Fibroblast of lung (primary cell): ENCODE measurements at regions not wholly inside any gene's neighbourhood (a gene's known extent, or its start where the extent isn't known, plus 50 kb on each side); places are given as distances from the start of the nearest gene placed in this dataset.

Experiments used
- DNase-seq, 2 donors: peaks; one replicate each; pipeline versions ENCODE4 v3.0.0 to v3.0.0-alpha.2; 2010; ENCODE audit warnings: low read depth in 2 of 2
- H2AFZ ChIP-seq: 2 replicates; pipeline ENCODE4 v1.5.1; 2012; ENCODE audit warnings: low read length, control low read depth, inconsistent platforms
- H3K27ac ChIP-seq: 2 replicates; pipeline ENCODE4 v1.5.1; 2011; ENCODE audit warnings: low read length, control low read depth; ENCODE audit not compliant: insufficient read depth
- H3K27me3 ChIP-seq: 2 replicates; pipeline ENCODE4 v1.5.1; 2011; ENCODE audit warnings: mild to moderate bottlenecking, low read length; ENCODE audit not compliant: control insufficient read depth, insufficient read depth
- H3K36me3 ChIP-seq: 2 replicates; pipeline ENCODE4 v1.5.1; 2011; ENCODE audit warnings: low read length; ENCODE audit not compliant: control insufficient read depth, insufficient read depth
- H3K4me1 ChIP-seq: 2 replicates; pipeline ENCODE4 v1.5.1; 2011; ENCODE audit warnings: low read length; ENCODE audit not compliant: control insufficient read depth, insufficient read depth; ENCODE audit errors: extremely low read depth
- H3K4me2 ChIP-seq: 2 replicates; pipeline ENCODE4 v1.5.1; 2011; ENCODE audit warnings: low read length, control low read depth; ENCODE audit not compliant: insufficient read depth; ENCODE audit errors: extremely low read depth
- H3K4me3 ChIP-seq, 4 experiments: fragments of 200-600 bp in 1 of 4; sonication (generic) in 1 of 4; replicated peaks in 1 of 4; 2 replicates each; pipeline ENCODE4 v1.5.1; 2011 to 2016; ENCODE audit warnings: low read length in 4 of 4, low read depth in 3 of 4, mild to moderate bottlenecking in 3 of 4, control low read depth in 2 of 4, inconsistent platforms in 1 of 4, mixed read lengths in 1 of 4; ENCODE audit not compliant: insufficient read depth in 1 of 4; ENCODE audit errors: control extremely low read depth in 1 of 4
- H3K79me2 ChIP-seq: 2 replicates; pipeline ENCODE4 v1.5.1; 2012; ENCODE audit warnings: mild to moderate bottlenecking, low read length, inconsistent platforms; ENCODE audit not compliant: control insufficient read depth, insufficient read depth
- H3K9ac ChIP-seq: 2 replicates; pipeline ENCODE4 v1.5.1; 2011; ENCODE audit warnings: mild to moderate bottlenecking, low read length, control low read depth; ENCODE audit not compliant: insufficient read depth
- H3K9me3 ChIP-seq: 2 replicates; pipeline ENCODE4 v1.5.1; 2012; ENCODE audit warnings: low read depth, low read length; ENCODE audit not compliant: control insufficient read depth, insufficient read depth
- H4K20me1 ChIP-seq: 2 replicates; pipeline ENCODE4 v1.5.1; 2011; ENCODE audit warnings: low read length; ENCODE audit not compliant: control insufficient read depth, insufficient read depth; ENCODE audit errors: extremely low read depth
- CTCF ChIP-seq, 2 donors: IDR thresholded peaks in 1 of 2; conservative IDR thresholded peaks in 1 of 2; 1 replicate in 1 of 2; 2 replicates in 1 of 2; pipeline ENCODE4 v1.5.1; 2011 to 2012; ENCODE audit warnings: low read length in 2 of 2, control low read depth in 1 of 2, inconsistent platforms in 1 of 2, low read depth in 1 of 2, mild to moderate bottlenecking in 1 of 2
- EZH2 ChIP-seq: IDR thresholded peaks from 2 replicates; pipeline ENCODE4 v1.5.1; 2012; ENCODE audit warnings: low read length, control low read depth, mild to moderate bottlenecking; ENCODE audit errors: missing control alignments

GRCh38 chr1:58866578-58866977 is 82.7 kb upstream of the JUN start:
- Histone ChIP-seq H3K27ac (no peak overlapping the region), H3K4me3 (no peak overlapping the region), H3K4me2 (no peak overlapping the region), H4K20me1 (no peaks in the 10 kb centered on the region), H3K9ac (no peak overlapping the region), H3K27me3 (no peaks in the 10 kb centered on the region), H3K36me3 (no peaks in the 10 kb centered on the region), H3K79me2 (no peaks in the 10 kb centered on the region), H3K9me3 (no peaks in the 10 kb centered on the region), H3K4me1 (no peaks in the 10 kb centered on the region), H2AFZ (no peak overlapping the region)
- TF ChIP-seq CTCF (conservative IDR thresholded peaks at IDR 0.05 in 1 of 2, IDR thresholded peaks at IDR 0.05 in 1 of 2; ENCODE audit: low read depth in 1 of 2, low read length in 2 of 2) = no peak
- no peak for TF ChIP-seq EZH2
- no peak for DNase-seq

- H3K4me1 ChIP-seq = peaks cover 5% of the 10 kb centered on the region
- H3K4me3 ChIP-seq = no peak overlapping the region
- no peak overlapping the region for H3K9ac ChIP-seq
- no peaks in the 10 kb centered on the region for H3K27me3 ChIP-seq
- TF ChIP-seq EZH2 (no peak), CTCF (conservative IDR thresholded peaks at IDR 0.05 in 1 of 2, IDR thresholded peaks at IDR 0.05 in 1 of 2; ENCODE audit: low read depth in 1 of 2, low read length in 2 of 2) (no peak)
- no peaks in the 10 kb centered on the region for H3K9me3 ChIP-seq
- H3K27ac ChIP-seq = no peak overlapping the region
- no peaks in the 10 kb centered on the region for H4K20me1 ChIP-seq
- H2AFZ ChIP-seq = no peak overlapping the region
- H3K4me2 ChIP-seq = no peak overlapping the region
- no peaks in the 10 kb centered on the region for H3K79me2 ChIP-seq
- H3K36me3 ChIP-seq = no peaks in the 10 kb centered on the region
- no peak for DNase-seq
Measured at GRCh38 chr1:58869638-58870297, 85.9 kb upstream of the JUN start.

GRCh38 chr1:58870298-58870676 is 86.4 kb upstream of the JUN start:
- no peaks in the 10 kb centered on the region for H3K9me3 ChIP-seq
- no peaks in the 10 kb centered on the region for H3K36me3 ChIP-seq
- TF ChIP-seq CTCF (conservative IDR thresholded peaks at IDR 0.05 in 1 of 2, IDR thresholded peaks at IDR 0.05 in 1 of 2; ENCODE audit: low read depth in 1 of 2, low read length in 2 of 2) (no peak), EZH2 (no peak)
- H4K20me1 ChIP-seq = no peaks in the 10 kb centered on the region
- H3K4me3 ChIP-seq = no peak overlapping the region
- no peaks in the 10 kb centered on the region for H3K27me3 ChIP-seq
- peaks cover 7% of the 10 kb centered on the region for H3K4me1 ChIP-seq
- no peaks in the 10 kb centered on the region for H3K79me2 ChIP-seq
- H3K27ac ChIP-seq = no peak overlapping the region
- H3K4me2 ChIP-seq = no peak overlapping the region
- peak in 1 of 2 donors; percentile 78 for DNase-seq
- H3K9ac ChIP-seq = no peak overlapping the region
- H2AFZ ChIP-seq = no peak overlapping the region
